ENCODE measurements at regions not wholly inside any gene's neighbourhood (a gene's known extent, or its start where the extent isn't known, plus 50 kb on each side); places are given as distances from the start of the nearest gene placed in this dataset.
"Not testable (repeated sequence)": the region's sequence is repeated elsewhere in the genome, so short reads cannot be mapped to it uniquely, and the experiment has no call there.

GRCh38 chr15:32307592-32307991 lies 95.5 kb downstream of the GOLGA8K start:
- TF ChIP-seq EP300, CTCF (IDR thresholded peaks at IDR 0.05): not testable (repeated sequence)
